T-helper 1 cell treated with Interleukin-12 subunit alpha and Interleukin-12 subunit beta and Interleukin-4 antibody, amounts not matched to agents 30 ng/mL and 1 ng/mL, for 36 hours (primary cell): ENCODE measurements at regions not wholly inside any gene's neighbourhood (a gene's known extent, or its start where the extent isn't known, plus 50 kb on each side); places are given as distances from the start of the nearest gene placed in this dataset.

ENCODE experiments used
- intact Hi-C: fragments of 100-400 bp; cut with micrococcal nuclease; formaldehyde crosslinking; loops from one replicate; pipeline ENCODE4 v1.15.1; 2024

DNA sequence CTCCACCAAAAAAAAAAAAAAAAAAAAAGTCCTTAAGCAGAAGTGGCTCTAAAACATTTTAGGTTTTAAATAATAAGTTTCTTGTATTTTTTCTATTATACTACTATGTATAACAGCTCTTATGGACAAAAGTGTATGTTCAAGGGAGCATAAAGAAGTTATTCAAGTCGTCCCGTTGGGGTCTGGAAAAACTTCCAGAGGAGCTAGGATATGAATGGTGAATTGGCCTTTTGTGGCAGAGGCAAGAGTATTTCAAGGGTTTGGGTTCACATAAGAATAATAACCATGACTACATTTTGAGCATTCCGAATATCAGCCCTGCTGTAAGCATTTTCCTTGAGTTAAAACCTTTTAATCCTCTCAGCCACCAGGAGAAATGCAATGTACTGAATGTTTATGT lies 50.6 kb upstream of the ARHGAP42 start:
- intact Hi-C loops = no loop called here
